ENCODE measurements at regions not wholly inside any gene's neighbourhood (a gene's known extent, or its start where the extent isn't known, plus 50 kb on each side); places are given as distances from the start of the nearest gene placed in this dataset.

DNA sequence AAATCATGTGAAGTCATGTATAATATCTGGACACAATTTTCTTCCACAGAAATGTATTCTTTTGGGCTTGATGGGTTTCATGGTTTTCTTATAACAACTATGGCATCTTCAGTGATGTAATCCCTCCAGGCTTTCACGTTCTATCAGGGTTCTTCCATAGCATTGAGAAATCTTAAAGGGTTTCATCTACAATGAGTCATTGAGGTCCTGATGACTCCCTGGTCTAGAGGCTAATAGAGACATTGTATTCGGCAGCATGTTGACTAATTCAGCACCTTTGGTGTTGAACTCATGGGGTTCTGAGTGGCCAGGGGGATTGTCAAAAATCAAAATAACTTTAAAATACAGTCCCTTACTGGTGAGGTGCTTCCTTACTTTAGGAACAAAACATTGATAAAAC, 614.0 kb upstream of the CRIM1 start:
- 74% methylated on average over 2 of the region's 2 CpGs for WGBS, 2 donors
- Histone ChIP-seq H3K27ac (no peak overlapping the region), H3K4me3 (no peak overlapping the region), H3K9me3 (peaks cover 0 to 23% (median 5%) of the 10 kb centered on the region in 11 donors), H3K36me3 (no peaks in the 10 kb centered on the region), H3K4me1 (no peaks in the 10 kb centered on the region), H3K27me3 (no peaks in the 10 kb centered on the region)
- TF ChIP-seq, protein P1, sequence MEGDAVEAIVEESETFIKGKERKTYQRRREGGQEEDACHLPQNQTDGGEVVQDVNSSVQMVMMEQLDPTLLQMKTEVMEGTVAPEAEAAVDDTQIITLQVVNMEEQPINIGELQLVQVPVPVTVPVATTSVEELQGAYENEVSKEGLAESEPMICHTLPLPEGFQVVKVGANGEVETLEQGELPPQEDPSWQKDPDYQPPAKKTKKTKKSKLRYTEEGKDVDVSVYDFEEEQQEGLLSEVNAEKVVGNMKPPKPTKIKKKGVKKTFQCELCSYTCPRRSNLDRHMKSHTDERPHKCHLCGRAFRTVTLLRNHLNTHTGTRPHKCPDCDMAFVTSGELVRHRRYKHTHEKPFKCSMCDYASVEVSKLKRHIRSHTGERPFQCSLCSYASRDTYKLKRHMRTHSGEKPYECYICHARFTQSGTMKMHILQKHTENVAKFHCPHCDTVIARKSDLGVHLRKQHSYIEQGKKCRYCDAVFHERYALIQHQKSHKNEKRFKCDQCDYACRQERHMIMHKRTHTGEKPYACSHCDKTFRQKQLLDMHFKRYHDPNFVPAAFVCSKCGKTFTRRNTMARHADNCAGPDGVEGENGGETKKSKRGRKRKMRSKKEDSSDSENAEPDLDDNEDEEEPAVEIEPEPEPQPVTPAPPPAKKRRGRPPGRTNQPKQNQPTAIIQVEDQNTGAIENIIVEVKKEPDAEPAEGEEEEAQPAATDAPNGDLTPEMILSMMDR (IDR thresholded peaks at IDR 0.05), result no peak
- DNase-seq, result no peak
- intact Hi-C loops (cut with DNase I), result no loop called here
- no peak for ATAC-seq

DNA sequence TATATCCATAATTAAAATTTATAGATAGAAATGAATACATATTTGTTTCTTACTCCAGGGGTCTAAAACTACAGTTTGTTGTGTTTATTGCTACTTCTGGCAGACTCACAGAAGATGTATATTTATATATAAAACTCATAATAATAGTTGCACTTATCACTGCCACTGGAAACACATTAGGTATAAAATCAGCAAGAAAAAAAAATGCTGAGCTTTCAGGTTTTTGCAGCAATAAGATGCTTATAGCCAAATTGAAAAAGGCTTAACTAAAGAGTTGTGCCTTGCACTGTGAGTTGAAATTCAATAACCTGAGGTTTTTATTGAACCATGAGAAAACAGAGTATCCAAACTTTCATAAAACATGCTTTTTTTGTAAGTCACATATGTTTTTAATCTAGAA, 623.9 kb upstream of the CRIM1 start:
- intact Hi-C loops (cut with DNase I), result no loop called here
- Histone ChIP-seq H3K36me3 (no peaks in the 10 kb centered on the region), H3K4me3 (no peak overlapping the region), H3K27me3 (no peaks in the 10 kb centered on the region), H3K9me3 (no peaks in the 10 kb centered on the region), H3K27ac (no peak overlapping the region), H3K4me1 (no peaks in the 10 kb centered on the region)
- TF ChIP-seq, protein P1 (IDR thresholded peaks at IDR 0.05), result no peak
- no peak for DNase-seq
- no peak for ATAC-seq

DNA sequence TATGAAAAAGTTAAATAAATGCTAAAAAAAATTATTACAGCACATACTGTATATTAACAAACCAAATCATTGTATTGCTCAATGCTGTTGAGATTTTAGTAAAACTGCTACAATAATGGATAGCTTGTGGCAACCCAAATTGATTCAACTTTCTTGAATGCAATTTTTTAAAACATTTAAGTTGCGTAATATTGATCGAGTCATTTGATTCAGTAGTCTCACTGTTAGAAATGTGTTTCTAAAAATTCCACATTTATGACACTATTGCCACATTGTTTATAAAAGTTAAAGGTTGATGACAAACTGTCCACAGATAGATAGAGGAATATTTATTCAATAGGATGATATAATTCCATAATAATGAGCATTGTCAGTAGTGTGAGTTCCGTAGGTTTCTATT, 640.7 kb upstream of the CRIM1 start:
- H3K27me3 ChIP-seq, result no peaks in the 10 kb centered on the region

DNA sequence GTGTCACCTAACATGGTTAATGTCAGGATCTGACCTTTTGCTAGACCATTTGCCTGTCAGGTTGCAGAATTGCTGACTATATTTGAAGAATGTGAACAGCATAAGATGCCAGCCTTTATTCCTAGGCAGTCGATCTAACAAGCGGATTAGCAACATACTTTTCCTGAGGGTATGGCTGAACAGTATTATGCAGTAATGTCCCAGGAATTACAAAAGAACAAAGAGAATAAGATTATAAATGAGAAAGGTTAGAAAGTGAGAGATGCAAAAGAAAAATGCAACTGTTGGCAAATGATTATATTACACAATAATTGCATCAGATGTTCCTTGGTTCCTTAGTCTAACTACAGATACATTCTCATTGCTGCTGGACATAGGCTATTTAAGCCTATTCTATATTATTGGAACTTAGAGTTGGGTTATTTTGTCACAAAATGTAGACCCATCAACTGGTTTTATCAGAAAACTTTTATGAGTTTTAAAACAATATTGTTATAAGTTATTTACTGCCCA, 647.1 kb upstream of the CRIM1 start:
- Histone ChIP-seq H3K27ac (no peak overlapping the region), H3K4me1 (no peaks in the 10 kb centered on the region), H3K36me3 (no peaks in the 10 kb centered on the region), H3K9me3 (no peaks in the 10 kb centered on the region), H3K4me3 (no peak overlapping the region), H3K27me3 (no peaks in the 10 kb centered on the region)
- 87 to 88% methylated on average over 2 of the region's 2 CpGs for WGBS, 2 donors
- TF ChIP-seq, protein P1 (IDR thresholded peaks at IDR 0.05), result no peak
- ATAC-seq, result no peak
- intact Hi-C loops (cut with DNase I), result no loop called here
- DNase-seq, result no peak

More for the DNA sequence above, 640.7 kb upstream of the CRIM1 start:
- H3K4me1 ChIP-seq, result no peaks in the 10 kb centered on the region
- 88 to 94% methylated on average over 3 of the region's 3 CpGs for WGBS, 2 donors
- ATAC-seq, result no peak
- H3K36me3 ChIP-seq, result no peaks in the 10 kb centered on the region
- TF ChIP-seq, protein P1 (IDR thresholded peaks at IDR 0.05), result no peak
- DNase-seq, result no peak
- no peak overlapping the region for H3K4me3 ChIP-seq
- H3K27ac ChIP-seq, result no peak overlapping the region
- intact Hi-C loops (cut with DNase I), result no loop called here
- H3K9me3 ChIP-seq, result peaks cover 0 to 2% (median 0%) of the 10 kb centered on the region in 11 donors

Measured in heart right ventricle (tissue), 16 donors.